DMS153 (cell line): ENCODE measurements at regions not wholly inside any gene's neighbourhood (a gene's known extent, or its start where the extent isn't known, plus 50 kb on each side); places are given as distances from the start of the nearest gene placed in this dataset.
"Not testable (repeated sequence)": the region's sequence is repeated elsewhere in the genome, so short reads cannot be mapped to it uniquely, and the experiment has no call there.

Source experiments
- DNase-seq: peaks from one replicate; lab custom pipeline; 2025; lab: John Stamatoyannopoulos, UW

GRCh38 chr5:158516521-158516920, 583.2 kb downstream of the EBF1 start:
- no peak for DNase-seq

GRCh38 chr5:158514986-158515359, 584.7 kb downstream of the EBF1 start:
- DNase-seq = no peak

GRCh38 chr5:158514319-158514985, 585.3 kb downstream of the EBF1 start:
- DNase-seq = no peak

GRCh38 chr5:158513490-158514318, 586.0 kb downstream of the EBF1 start:
- no peak for DNase-seq

GRCh38 chr5:158511454-158511853, 588.3 kb downstream of the EBF1 start:
- DNase-seq = no peak

GRCh38 chr5:158510479-158510878, 589.2 kb downstream of the EBF1 start:
- no peak for DNase-seq

GRCh38 chr5:158506648-158507047, 593.1 kb downstream of the EBF1 start:
- no peak for DNase-seq

- DNase-seq = no peak
These were observed 597.0 kb downstream of the EBF1 start for GRCh38 chr5:158502686-158503085.

- no peak for DNase-seq
These were observed 599.8 kb downstream of the EBF1 start for GRCh38 chr5:158499892-158500418.

GRCh38 chr5:158499075-158499891, 600.4 kb downstream of the EBF1 start:
- DNase-seq = no peak

GRCh38 chr5:158496624-158497023, 603.1 kb downstream of the EBF1 start:
- DNase-seq = no peak

- DNase-seq = no peak
These were observed 605.2 kb downstream of the EBF1 start for GRCh38 chr5:158494541-158494940.

GRCh38 chr5:158494044-158494443, 605.7 kb downstream of the EBF1 start:
- not testable (repeated sequence) for DNase-seq

GRCh38 chr5:158492841-158493242, 606.9 kb downstream of the EBF1 start:
- no peak for DNase-seq

- DNase-seq = no peak
These were observed 607.6 kb downstream of the EBF1 start for GRCh38 chr5:158492136-158492535.

- DNase-seq = no peak
These were observed 612.1 kb downstream of the EBF1 start for GRCh38 chr5:158487664-158488063.

GRCh38 chr5:158487156-158487555, 612.6 kb downstream of the EBF1 start:
- no peak for DNase-seq

- no peak for DNase-seq
These were observed 613.1 kb downstream of the EBF1 start for GRCh38 chr5:158486566-158486965.

GRCh38 chr5:158485604-158486081, 614.1 kb downstream of the EBF1 start:
- DNase-seq = no peak

- no peak for DNase-seq
These were observed 614.7 kb downstream of the EBF1 start for GRCh38 chr5:158485047-158485446.

GRCh38 chr5:158484150-158484549, 615.6 kb downstream of the EBF1 start:
- DNase-seq = no peak

GRCh38 chr5:158483281-158483860, 616.3 kb downstream of the EBF1 start:
- DNase-seq = no peak
